ENCODE measurements at regions not wholly inside any gene's neighbourhood (a gene's known extent, or its start where the extent isn't known, plus 50 kb on each side); places are given as distances from the start of the nearest gene placed in this dataset.
A peak's percentile ranks its signal among the peaks of the same experiment; 100 is the strongest.
"Not testable (repeated sequence)": the region's sequence is repeated elsewhere in the genome, so short reads cannot be mapped to it uniquely, and the experiment has no call there.

DNA sequence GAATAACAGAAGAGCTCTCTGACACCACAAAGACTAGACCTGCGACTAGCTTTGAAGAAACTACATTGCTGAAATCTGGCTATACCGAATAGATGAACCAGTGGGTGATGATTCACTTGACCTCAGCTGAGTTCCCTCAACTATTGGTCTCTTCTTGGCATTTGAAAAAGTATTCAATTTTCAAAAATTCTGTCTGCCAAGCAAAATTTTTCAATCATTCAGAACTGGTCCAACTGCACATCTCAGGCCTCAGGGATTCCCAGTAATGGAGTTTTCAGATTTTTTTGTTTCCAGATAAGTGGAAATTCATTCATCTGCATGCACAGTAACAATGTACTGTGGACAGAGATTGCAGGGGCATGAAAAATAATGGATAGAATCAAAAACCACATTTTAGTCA is 121.4 kb upstream of the NAA20 start:
- DNase-seq (ENCODE audit: low spot score) = no peak

DNA sequence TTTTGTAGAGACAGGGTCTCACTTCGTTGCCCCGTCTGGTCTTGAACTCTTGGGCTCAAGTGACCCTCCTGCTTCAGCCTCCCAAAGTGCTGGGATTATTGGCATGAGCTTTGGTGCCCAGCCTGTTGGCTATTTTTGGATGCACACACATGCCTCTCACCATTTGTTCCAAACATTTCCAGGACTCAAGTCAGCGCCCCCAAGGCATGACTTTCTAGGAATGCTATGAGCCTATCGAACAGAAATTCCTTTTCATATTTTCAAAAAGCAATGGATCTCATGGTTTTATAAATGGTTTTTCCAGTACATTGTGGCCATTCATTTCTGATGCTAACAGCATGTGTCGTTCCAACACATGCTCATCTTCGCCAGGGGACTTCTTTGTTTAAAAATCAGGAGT is 119.3 kb upstream of the NAA20 start:
- DNase-seq (ENCODE audit: low spot score) = no peak

DNA sequence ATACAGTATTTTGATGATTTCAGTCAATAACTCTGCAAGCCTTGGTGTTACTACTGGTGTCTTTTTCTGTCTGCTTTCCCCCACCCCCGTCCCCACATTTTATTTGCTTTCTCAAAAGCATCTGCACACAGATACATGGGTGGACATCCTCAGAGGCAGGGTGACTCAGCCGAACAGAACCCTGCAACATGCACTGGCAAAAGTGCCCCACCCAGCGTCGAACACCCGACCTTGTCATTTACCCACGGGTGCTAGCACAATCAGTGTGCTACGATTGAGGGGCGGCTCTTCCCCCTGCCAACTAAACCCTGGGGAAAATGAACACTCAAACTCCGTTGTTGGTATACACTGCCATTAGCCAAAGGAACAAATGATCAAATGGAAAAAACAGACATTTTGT is 115.9 kb upstream of the NAA20 start:
- no peak for DNase-seq (ENCODE audit: low spot score)

DNA sequence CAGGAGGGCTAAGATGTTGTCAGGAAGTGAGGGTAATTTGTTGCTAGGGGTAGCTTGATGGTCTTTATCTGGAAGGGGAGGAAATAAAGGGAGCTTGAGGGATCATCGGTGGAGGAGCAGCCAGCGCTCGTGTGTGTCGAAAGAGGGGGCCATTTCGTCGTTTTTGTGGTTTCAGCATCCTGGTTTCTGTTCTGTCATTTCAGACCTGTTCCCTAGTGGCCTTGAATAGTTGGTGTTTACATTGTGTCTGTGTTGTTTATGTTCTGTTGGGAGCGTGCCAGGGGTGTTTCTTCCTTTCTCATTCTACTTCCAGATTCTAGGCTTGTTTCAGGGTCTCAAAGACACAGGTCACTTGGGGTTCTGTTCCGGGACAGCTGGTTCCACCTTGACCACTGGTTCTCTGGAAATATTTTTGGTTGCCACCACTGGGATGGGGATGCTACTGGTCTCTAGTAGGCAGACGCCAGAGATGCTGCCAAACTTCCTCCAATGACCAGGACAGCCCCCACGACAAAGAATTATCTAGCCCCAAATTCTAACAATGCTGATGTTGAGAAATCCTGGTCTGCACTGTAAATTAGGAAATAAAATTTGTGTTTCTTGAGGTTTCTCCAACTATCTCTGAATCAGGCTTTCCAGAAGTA is 113.9 kb upstream of the NAA20 start:
- peak; percentile 32 for DNase-seq (ENCODE audit: low spot score)

- peak; percentile 52 for DNase-seq (ENCODE audit: low spot score)
Observed at GRCh38 chr20:19907326-19908056, 109.7 kb upstream of the NAA20 start.

DNA sequence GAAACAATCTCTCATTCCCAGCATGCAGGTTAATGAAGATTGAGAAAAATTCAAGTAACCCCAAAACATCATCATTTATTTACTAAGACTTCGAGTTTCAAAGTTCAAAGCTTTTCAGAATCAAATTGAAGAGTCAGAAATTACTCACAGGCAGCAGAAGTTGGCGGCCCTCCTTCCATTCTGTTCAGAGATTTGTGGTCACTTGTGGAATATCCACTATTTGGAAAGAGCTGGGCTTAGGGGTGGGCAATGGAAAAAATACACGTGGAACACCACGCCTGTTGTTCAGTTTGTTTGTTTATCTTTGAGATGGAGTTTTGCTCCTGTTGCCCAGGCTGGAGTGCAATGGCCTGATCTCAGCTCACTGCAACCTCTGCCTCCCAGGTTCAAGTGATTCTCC is 108.6 kb upstream of the NAA20 start:
- DNase-seq (ENCODE audit: low spot score) = no peak

- DNase-seq (ENCODE audit: low spot score) = peak; percentile 87
Observed at GRCh38 chr20:19909725-19910124, 107.4 kb upstream of the NAA20 start.

DNA sequence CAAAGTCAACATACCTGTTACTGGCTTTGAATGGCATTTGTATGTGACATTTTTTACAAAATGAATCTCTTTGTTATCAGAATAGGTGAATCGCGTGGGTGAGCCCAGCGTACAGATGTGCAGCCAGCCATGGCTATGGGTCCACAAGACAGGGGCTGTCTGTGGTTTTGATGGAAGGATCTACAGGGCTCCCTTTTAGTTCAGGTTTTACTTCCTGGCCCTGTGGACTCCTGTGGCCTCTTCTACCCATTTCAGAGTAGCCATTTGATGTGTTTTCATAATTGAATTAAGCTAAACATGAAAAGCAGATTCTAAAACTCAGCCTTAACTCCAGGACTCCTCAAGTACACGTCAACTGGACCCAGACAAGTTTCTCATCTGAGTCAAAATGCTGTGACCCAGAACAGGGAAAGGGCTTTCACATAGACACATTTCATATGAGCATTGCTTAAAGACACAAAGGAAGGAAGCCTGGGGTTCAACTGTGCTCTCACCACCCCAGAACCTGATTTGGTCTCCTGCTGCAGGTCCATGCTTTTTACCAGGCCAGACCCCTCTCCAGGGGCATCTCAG is 105.3 kb upstream of the NAA20 start:
- no peak for DNase-seq (ENCODE audit: low spot score)

DNA sequence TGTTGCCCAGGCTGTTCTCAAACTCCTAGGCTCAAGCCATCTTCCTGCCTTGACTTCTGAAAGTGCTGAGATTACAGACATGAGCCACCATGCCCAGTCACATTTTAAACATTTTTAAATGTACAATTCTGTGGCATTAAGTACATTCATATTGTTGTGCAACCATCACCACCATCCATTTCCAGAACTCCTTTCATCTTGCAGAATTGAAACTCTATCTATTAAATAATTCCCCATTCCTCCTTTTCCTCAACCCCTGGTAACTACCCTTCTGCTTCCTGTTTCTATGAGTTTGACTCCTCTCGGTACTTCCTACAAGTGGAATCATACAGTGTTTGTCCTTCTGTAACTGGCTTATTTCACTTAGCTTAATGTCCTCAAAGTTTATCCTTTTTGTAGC is 103.8 kb upstream of the NAA20 start:
- no peak for DNase-seq (ENCODE audit: low spot score)

GRCh38 chr20:19913927-19914614 is 103.1 kb upstream of the NAA20 start:
- peak; percentile 58 for DNase-seq (ENCODE audit: low spot score)

- DNase-seq (ENCODE audit: low spot score) = no peak
Observed at GRCh38 chr20:19915111-19915798, 101.9 kb upstream of the NAA20 start.

DNA sequence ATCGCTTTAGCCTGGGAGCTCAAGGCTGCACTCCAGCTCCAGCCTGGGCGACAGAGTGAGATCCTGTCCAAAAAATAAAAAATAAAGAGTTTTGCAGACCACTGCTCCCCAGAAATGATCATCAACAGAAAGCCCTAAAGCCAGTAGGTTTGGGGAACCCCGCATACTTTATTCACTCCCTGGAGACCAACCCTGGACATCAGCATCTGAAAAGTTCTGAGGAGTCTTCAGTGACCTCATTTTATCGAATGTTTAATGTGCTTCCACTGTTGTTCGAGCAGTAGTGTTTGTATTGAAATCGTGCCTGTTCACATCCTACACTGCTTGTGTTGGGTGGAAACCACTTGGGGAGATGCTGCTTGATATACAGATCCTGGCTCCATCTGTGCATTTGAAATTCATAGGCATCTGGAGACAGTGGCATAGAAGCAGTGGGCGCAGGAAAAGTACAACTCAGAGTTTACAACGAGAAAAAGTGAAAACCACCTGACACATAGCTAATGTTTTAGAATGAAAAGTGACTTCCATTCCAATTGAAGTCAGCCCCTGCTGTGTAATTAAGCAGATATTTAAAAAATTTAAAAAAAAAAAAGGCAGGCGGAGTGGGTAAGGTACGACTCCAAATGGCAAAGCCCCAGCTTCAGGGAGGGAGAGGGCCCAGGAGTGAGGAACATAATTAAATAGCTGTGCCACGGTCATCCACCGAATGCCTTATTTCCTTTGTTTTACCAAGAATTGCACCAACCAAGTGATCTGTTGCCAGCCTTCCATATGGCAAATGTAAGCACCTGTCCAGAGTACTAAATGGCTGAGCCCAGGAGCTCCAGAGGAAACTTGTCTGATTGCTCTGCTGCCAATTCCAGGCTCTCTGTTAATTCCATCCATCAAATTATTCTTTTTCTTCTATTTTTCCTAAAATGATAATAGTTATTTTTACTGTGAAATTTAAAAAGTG is 100.4 kb upstream of the NAA20 start:
- no peak for DNase-seq (ENCODE audit: low spot score)

DNA sequence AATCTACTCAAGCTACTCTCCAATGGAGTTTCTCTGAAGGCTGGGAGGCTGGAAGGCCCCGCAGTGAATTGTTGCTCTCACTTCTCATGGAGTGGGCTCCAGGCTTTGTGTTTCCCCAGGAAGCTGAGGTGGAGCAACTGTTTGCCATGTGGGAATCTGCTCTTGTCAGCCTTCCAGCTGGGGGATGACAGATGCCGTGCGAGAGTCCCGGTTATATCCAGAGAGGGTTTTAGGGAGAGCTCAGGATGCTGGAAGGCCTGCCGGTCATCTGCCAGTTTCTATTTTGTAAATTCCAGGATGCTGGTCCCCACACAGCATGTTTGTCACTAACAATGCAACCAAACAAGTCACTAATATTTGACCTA is 98.2 kb upstream of the NAA20 start:
- DNase-seq (ENCODE audit: low spot score) = no peak

DNA sequence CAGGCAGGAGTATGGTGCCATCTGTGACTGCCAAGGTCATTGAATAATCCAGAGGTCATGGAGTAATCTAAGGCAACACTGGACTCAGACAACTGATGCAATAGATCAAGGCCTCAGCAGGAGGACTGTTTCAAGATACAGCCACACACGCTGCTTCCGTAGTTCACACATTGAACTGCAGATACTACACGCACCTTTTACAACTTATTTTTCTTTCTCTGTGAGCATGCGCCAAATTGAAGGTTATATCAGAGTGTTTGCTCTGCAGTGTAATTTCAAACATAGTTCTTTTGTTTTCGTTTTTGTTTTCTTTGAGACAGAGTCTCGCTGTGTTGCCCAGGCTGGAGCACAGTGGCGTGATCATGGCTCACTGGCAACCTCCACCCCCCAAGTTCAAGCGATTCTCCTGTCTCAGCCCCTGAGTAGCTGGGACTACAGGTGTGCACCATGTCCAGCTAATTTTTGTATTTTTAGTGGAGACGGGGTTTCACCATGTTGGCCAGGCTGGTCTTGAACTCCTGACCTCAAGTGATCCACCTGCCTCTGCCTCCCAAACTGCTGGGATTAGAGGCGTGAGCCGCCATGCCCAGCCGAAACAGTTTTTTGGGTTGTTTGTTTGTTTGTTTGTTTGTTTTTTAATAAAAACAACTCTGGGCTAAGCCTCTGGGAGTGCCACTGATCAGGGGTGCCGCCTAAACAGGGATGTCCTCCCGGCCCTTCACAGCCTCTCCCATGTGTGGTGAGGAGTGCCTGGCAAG is 96.6 kb upstream of the NAA20 start:
- no peak for DNase-seq (ENCODE audit: low spot score)

DNA sequence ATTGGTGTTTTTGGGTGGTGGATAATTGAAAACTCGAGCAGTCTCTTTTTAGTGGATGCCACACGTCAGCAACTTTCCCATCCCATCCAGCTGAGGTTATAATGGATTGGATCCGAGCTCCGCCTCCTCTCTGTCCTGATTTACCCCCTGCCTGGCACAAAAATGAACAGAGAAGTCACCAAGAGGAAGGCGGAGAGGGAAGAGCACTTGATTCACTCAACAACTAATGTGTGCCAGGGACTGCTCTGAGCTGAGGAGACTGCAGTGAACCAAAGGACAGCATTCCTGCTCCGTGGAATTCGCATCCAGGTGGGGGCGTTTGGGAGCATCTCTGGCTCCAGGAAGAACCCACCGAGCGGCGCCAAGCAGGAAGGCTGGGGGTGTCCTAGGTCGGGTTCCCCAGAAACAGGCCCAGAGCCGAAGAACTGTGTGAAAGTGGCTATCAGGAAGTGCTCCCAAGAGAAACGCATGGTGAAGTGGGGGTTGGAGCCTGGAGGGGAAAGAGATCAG is 95.8 kb upstream of the NAA20 start:
- DNase-seq (ENCODE audit: low spot score) = no peak

GRCh38 chr20:19921829-19922228 is 95.3 kb upstream of the NAA20 start:
- DNase-seq (ENCODE audit: low spot score) = not testable (repeated sequence)

- DNase-seq (ENCODE audit: low spot score) = no peak
Observed at GRCh38 chr20:19922716-19923115, 94.4 kb upstream of the NAA20 start.

DNA sequence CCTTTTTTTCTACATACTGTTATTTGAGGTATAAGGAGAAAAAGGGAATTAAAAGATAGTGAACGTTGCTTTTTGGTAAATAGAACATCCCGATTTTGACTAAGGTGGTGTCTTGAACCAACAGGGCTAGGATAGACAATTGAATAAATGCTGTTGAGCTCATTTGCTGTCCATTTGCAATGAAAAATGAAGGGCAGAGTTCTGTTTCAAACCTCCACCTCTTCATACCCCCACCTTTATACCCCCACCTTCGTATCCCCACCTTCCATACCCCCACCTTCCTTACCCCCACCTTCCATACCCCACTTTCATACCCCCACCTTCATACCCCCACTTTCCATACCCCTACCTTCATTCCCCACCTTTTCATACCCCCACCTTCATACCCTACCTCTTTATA is 93.4 kb upstream of the NAA20 start:
- no peak for DNase-seq (ENCODE audit: low spot score)

- DNase-seq (ENCODE audit: low spot score) = no peak
Observed at GRCh38 chr20:19924255-19924654, 92.9 kb upstream of the NAA20 start.

GRCh38 chr20:19926591-19926990 is 90.6 kb upstream of the NAA20 start:
- no peak for DNase-seq (ENCODE audit: low spot score)
